Astrocyte of the cerebellum (primary cell): ENCODE measurements at regions not wholly inside any gene's neighbourhood (a gene's known extent, or its start where the extent isn't known, plus 50 kb on each side); places are given as distances from the start of the nearest gene placed in this dataset.

ENCODE experiments used
- DNase-seq: peaks from one replicate; pipeline ENCODE4 v3.0.0-alpha.2; 2011; ENCODE audit warnings: low read depth
- H3K4me3 ChIP-seq: 2 replicates; pipeline ENCODE4 v1.5.1; 2011; ENCODE audit warnings: mild to moderate bottlenecking, low read depth, low read length, moderate library complexity
- CTCF ChIP-seq: IDR thresholded peaks from 2 replicates; pipeline ENCODE4 v1.5.1; 2012; ENCODE audit warnings: low read length, low read depth, moderate library complexity, mild to moderate bottlenecking; ENCODE audit errors: missing control alignments
- in situ Hi-C: cut with HindIII; loops from 2 replicates; pipeline ENCODE4 v1.10.0; 2017; ENCODE audit warnings: low sequenced_read_pairs

GRCh38 chr6:168885196-168885595, 368.4 kb downstream of the THBS2 start:
- H3K4me3 ChIP-seq, result no peak overlapping the region
- in situ Hi-C loops, result no loop called here
- TF ChIP-seq CTCF, result no peak
- no peak for DNase-seq

GRCh38 chr6:168884646-168885086, 369.0 kb downstream of the THBS2 start:
- TF ChIP-seq CTCF, result peak; percentile 77
- in situ Hi-C loops, result no loop called here
- DNase-seq, result peak; percentile 2
- no peak overlapping the region for H3K4me3 ChIP-seq

- in situ Hi-C loops, result no loop called here
- DNase-seq, result no peak
- TF ChIP-seq CTCF, result no peak
- H3K4me3 ChIP-seq, result no peak overlapping the region
Measured at GRCh38 chr6:168884050-168884645, 369.5 kb downstream of the THBS2 start.

- no peak for DNase-seq
- TF ChIP-seq CTCF, result no peak
- H3K4me3 ChIP-seq, result no peak overlapping the region
- in situ Hi-C loops, result no loop called here
Measured at GRCh38 chr6:168883410-168884049, 370.1 kb downstream of the THBS2 start.

- DNase-seq, result no peak
- H3K4me3 ChIP-seq, result no peak overlapping the region
- no peak for TF ChIP-seq CTCF
- in situ Hi-C loops, result no loop called here
Measured at GRCh38 chr6:168880271-168880670, 373.4 kb downstream of the THBS2 start.

- in situ Hi-C loops, result no loop called here
- DNase-seq, result no peak
- no peak overlapping the region for H3K4me3 ChIP-seq
- TF ChIP-seq CTCF, result no peak
Measured at GRCh38 chr6:168877821-168878282, 375.8 kb downstream of the THBS2 start.
